HEK293T (cell line): ENCODE measurements at regions not wholly inside any gene's neighbourhood (a gene's known extent, or its start where the extent isn't known, plus 50 kb on each side); places are given as distances from the start of the nearest gene placed in this dataset.
A peak's percentile ranks its signal among the peaks of the same experiment; 100 is the strongest.

Experiments
- CTCF ChIA-PET: fragments of 350-600 bp; formaldehyde crosslinking; extraction: SDS; loops from one replicate; lab custom pipeline; 2021; ENCODE audit warnings: antibody characterized with exemption, inconsistent platforms; lab: Yijun Ruan, JAX
- POLR2A ChIA-PET: fragments of 350-600 bp; formaldehyde crosslinking; extraction: SDS; loops from one replicate; lab custom pipeline; 2020; ENCODE audit warnings: antibody characterized with exemption, inconsistent platforms; lab: Yijun Ruan, JAX
- DNase-seq: peaks from one replicate; pipeline ENCODE4 v3.0.0; 2012; ENCODE audit warnings: mixed read lengths; ENCODE audit errors: extremely low spot score
- ARNT ChIP-seq: fragments of 450-650 bp; IDR thresholded peaks from 2 replicates; pipeline ENCODE4 v1.6.1; 2017; ENCODE audit warnings: mild to moderate bottlenecking
- BHLHE40 ChIP-seq: fragments of 450-650 bp; IDR thresholded peaks from 2 replicates; pipeline ENCODE4 v1.6.1; 2016; ENCODE audit warnings: mild to moderate bottlenecking, moderate library complexity, borderline replicate concordance
- CTBP1 ChIP-seq: fragments of 450-650 bp; IDR thresholded peaks from 2 replicates; pipeline ENCODE4 v1.6.1; 2016; ENCODE audit warnings: borderline replicate concordance
- ELF4 ChIP-seq: fragments of 450-650 bp; IDR thresholded peaks from 2 replicates; pipeline ENCODE4 v1.6.1; 2017; ENCODE audit warnings: antibody characterized with exemption
- FOXA1 ChIP-seq: fragments of 450-650 bp; IDR thresholded peaks from 2 replicates; pipeline ENCODE4 v1.6.1; 2016; ENCODE audit warnings: mild to moderate bottlenecking
- FOXK2 ChIP-seq: fragments of 450-650 bp; IDR thresholded peaks from 2 replicates; pipeline ENCODE4 v1.6.1; 2016; ENCODE audit warnings: mild to moderate bottlenecking
- FOXM1 ChIP-seq: fragments of 450-650 bp; IDR thresholded peaks from 2 replicates; pipeline ENCODE4 v1.6.1; 2017; ENCODE audit warnings: mild to moderate bottlenecking, borderline replicate concordance
- HDGF ChIP-seq: fragments of 450-650 bp; IDR thresholded peaks from 2 replicates; pipeline ENCODE4 v1.6.1; 2017; ENCODE audit warnings: antibody characterized with exemption, borderline replicate concordance
- L3MBTL2 ChIP-seq: fragments of 450-650 bp; conservative IDR thresholded peaks from 2 replicates; pipeline ENCODE4 v1.6.1; 2016; ENCODE audit warnings: mild to moderate bottlenecking
- LEF1 ChIP-seq: fragments of 450-650 bp; IDR thresholded peaks from 2 replicates; pipeline ENCODE4 v1.6.1; 2017; ENCODE audit warnings: mild to moderate bottlenecking, borderline replicate concordance
- NFRKB ChIP-seq: fragments of 450-650 bp; IDR thresholded peaks from 2 replicates; pipeline ENCODE4 v1.6.1; 2016; ENCODE audit warnings: mild to moderate bottlenecking, moderate library complexity
- SP1 ChIP-seq: fragments of 450-650 bp; IDR thresholded peaks from 2 replicates; pipeline ENCODE4 v1.6.1; 2017
- SUZ12 ChIP-seq: fragments of 450-650 bp; IDR thresholded peaks from 2 replicates; pipeline ENCODE4 v1.6.1; 2016; ENCODE audit warnings: mild to moderate bottlenecking
- TARDBP ChIP-seq: fragments of 450-650 bp; IDR thresholded peaks from 2 replicates; pipeline ENCODE4 v1.6.1; 2016
- ZNF384 ChIP-seq: fragments of 450-650 bp; IDR thresholded peaks from 2 replicates; pipeline ENCODE4 v1.6.1; 2016
- TF ChIP-seq, protein P1 (sequence below): fragments of 450-650 bp; IDR thresholded peaks from 2 replicates; pipeline ENCODE4 v1.6.1; 2016

DNA sequence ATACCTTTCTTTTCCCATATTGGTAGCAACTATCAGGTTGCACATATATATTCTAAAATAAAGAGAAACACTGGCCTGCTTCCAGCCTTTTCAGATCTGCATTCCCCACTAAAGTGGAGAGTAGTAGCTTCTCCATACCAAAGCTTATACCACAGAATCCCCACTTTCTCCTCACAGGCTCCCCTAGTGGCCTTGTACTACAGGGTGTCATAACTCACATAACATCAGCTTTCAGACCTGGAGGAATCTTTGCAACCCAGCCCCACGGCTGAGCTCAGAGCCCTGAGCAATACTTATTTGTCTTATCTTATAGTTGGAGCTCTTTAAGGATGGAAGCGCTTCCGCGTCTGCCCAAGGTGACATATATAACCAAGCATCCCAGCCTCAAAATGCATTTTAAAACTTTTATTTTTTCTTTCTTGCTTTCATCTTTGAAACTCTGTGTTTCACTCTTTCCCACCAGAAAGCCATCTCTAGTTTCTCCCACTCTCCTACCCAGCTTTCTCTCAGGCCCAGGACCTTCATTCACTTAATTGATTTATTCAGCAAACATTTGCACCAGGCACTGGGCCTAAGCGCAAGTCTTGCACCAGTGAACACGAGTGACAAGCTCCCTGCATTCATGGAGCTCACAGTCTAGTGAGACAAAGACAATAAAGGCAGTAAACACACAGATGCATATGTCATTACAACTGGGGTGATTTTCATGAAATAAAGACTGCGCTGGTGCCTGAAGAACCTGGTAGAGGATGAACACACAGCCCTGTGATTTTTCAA lies 254.7 kb downstream of the IPO8 start:
- CTCF ChIA-PET: interaction anchor here (0.8 to 1.0 kb wide), 2 partner anchors 23 to 25 kb away, joined by 3 to 4 read pairs; no protein-coding TSS in a partner anchor
- POLR2A ChIA-PET: no interaction called here
- DNase-seq: peak; percentile 49
- TF ChIP-seq, protein P1, sequence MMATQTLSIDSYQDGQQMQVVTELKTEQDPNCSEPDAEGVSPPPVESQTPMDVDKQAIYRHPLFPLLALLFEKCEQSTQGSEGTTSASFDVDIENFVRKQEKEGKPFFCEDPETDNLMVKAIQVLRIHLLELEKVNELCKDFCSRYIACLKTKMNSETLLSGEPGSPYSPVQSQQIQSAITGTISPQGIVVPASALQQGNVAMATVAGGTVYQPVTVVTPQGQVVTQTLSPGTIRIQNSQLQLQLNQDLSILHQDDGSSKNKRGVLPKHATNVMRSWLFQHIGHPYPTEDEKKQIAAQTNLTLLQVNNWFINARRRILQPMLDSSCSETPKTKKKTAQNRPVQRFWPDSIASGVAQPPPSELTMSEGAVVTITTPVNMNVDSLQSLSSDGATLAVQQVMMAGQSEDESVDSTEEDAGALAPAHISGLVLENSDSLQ: no peak
- no peak for TF ChIP-seq CTBP1
- TF ChIP-seq ZNF384: no peak

DNA sequence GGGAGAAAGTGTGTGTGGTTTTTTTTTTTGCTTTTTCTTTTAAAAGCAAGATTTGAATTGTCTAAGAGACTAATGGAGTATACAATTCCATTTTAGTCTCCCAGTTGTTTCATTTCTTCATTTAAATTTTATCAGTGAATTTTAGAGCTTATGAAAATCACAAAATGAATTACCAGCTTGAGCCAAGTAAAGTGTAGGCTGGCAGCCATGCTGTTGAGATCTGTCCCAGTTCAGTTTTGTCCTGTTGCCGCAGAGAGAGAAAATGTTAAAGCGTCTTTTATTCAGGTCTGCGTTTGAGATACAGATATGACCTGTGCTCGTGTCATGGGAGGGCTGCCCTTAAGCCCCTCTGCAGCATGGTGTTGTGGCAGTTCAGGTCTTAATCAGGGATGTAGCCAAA lies 256.5 kb downstream of the IPO8 start:
- ChIA-PET CTCF (interaction anchor here (0.9 kb wide), 1 partner anchor 18 kb away, joined by 3 read pairs; no protein-coding TSS in a partner anchor), POLR2A (interaction anchor here (0.5 kb wide), 1 partner anchor 11 kb away, joined by 3 read pairs; no protein-coding TSS in a partner anchor)
- TF ChIP-seq TARDBP: no peak
- no peak for TF ChIP-seq FOXM1
- no peak for TF ChIP-seq HDGF
- TF ChIP-seq FOXA1: no peak
- no peak for TF ChIP-seq CTBP1
- TF ChIP-seq NFRKB: no peak
- TF ChIP-seq, protein P1: no peak
- no peak for TF ChIP-seq SP1
- TF ChIP-seq FOXK2: no peak
- no peak for TF ChIP-seq SUZ12
- TF ChIP-seq L3MBTL2: no peak
- DNase-seq: no peak

DNA sequence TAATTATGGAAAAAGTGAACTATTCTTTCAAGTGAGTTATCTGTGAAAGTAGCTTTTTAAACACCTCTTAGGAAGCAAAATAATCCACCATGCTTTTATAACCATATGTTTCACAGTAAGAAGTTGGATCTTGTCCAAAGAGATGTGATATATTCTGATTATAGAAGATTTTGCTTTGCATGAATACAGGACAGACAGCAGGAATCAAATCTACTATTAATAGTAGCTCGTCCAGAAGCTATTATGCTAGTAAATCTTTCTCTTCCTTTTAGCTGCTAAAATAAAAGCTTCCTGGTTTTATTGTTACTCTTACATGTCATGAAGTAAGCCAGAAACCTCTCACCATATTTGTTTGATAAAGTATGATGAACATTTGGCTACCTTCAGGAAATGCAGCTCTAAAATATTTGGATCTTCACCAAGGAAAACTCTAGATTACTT lies 257.0 kb downstream of the IPO8 start:
- ChIA-PET CTCF (no interaction called here), POLR2A (interaction anchor here (0.5 kb wide), 1 partner anchor 10 kb away, joined by 3 read pairs; no protein-coding TSS in a partner anchor)
- no peak for TF ChIP-seq CTBP1
- TF ChIP-seq SP1: no peak
- DNase-seq: no peak

DNA sequence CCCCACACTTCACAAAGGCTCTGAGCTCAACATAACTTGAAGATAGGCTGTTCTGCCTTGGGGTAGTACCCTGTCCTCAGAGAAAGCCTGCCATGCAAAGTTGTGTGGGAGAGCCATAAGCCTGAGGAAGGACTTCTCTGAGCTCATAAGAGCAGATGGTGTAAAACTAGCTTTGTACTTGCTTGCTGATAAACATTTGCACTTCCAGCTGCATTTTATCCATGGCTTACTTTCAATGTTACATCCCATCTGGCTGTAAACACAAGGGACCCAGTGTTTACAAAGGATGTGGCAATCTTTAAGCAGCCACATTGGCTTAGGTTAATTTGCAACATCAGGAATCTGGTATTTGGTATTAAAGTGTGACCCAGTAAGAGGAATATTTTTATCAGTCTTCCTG lies 258.1 kb downstream of the IPO8 start:
- no peak for DNase-seq
- TF ChIP-seq SP1: no peak
- TF ChIP-seq ELF4: no peak
- no peak for TF ChIP-seq SUZ12
- no peak for TF ChIP-seq L3MBTL2
- TF ChIP-seq CTBP1: no peak
- TF ChIP-seq ZNF384: no peak
- no peak for TF ChIP-seq FOXK2
- ChIA-PET CTCF (no interaction called here), POLR2A (no interaction called here)

DNA sequence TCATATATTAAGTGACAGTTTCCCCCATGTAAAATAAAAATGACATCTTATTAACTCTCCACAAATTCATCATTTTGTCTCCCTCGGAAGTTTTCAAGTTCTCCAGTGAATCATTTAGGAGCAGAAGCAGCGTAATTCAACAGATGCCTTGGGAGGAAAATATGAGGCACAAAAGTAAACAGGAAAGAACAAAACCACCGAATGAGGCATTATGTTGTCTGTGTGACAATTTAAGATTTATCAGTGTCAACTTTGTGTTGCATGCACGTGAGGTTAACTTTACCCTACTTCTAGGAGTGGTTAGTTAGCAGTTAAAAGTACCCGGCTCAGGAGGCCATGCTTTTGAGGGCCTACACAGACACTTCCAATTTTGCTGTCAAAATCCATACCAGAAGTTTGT lies 258.6 kb downstream of the IPO8 start:
- DNase-seq: no peak
- POLR2A ChIA-PET: no interaction called here
- TF ChIP-seq, protein P1: no peak
- no peak for TF ChIP-seq L3MBTL2
- no peak for TF ChIP-seq SP1
- CTCF ChIA-PET: no interaction called here

DNA sequence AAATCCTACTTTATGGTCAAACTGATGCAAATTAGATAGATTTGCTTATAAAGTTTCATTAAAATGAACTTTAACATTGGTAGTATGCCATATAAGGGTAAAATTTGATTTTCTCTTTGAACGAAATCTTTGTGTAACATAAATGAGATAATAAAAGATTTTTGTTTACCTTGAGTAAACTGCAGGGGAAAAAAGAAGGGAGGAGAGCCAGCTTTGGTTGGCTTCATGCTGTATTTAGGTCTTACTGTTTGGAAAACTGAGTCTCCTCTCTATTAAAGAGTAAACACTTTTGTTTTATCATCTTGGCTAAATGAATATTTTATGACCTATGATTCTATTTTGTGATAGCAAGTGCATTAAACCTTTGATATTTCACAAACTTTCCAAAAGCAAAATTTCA lies 267.6 kb downstream of the IPO8 start:
- CTCF ChIA-PET: no interaction called here
- TF ChIP-seq ZNF384: no peak
- TF ChIP-seq, protein P1: no peak
- no peak for TF ChIP-seq FOXM1
- no peak for TF ChIP-seq ARNT
- no peak for TF ChIP-seq NFRKB
- no peak for TF ChIP-seq SP1
- no peak for TF ChIP-seq SUZ12
- TF ChIP-seq HDGF: no peak
- TF ChIP-seq BHLHE40: no peak
- no peak for TF ChIP-seq LEF1
- no peak for TF ChIP-seq CTBP1
- TF ChIP-seq FOXK2: no peak
- no peak for DNase-seq
- POLR2A ChIA-PET: interaction anchor here (0.7 kb wide), 1 partner anchor 11 kb away, joined by 3 read pairs; no protein-coding TSS in a partner anchor
